GM18909 (cell line): ENCODE measurements at regions not wholly inside any gene's neighbourhood (a gene's known extent, or its start where the extent isn't known, plus 50 kb on each side); places are given as distances from the start of the nearest gene placed in this dataset.

Experiments
- ATAC-seq: cut with Tn5 transposase; IDR thresholded peaks from one replicate; pipeline ENCODE4 v1.9.1; 2021; ENCODE audit warnings: mild to moderate bottlenecking; ENCODE audit not compliant: unreplicated experiment, poor library complexity

DNA sequence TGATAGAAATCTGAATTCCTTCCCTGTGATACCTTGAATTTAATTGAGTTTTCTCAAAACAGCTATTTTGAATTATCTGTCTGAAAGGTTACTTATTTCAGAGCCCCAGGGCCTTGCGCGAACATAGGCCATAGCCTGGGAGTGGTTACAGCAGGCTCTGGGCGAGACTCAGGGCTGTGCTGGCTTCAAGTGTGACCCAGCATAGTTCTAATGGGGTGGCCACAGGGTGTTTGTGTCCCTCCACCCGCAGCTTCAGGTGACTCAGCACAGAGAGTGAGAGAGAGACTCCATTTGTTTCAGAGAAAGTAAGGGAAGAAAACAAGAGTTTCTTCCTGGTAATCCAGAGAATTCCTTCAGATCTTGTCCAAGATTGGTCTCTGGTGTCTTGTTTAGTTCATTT is 137.9 kb upstream of the POU3F3 start:
- ATAC-seq = no peak

DNA sequence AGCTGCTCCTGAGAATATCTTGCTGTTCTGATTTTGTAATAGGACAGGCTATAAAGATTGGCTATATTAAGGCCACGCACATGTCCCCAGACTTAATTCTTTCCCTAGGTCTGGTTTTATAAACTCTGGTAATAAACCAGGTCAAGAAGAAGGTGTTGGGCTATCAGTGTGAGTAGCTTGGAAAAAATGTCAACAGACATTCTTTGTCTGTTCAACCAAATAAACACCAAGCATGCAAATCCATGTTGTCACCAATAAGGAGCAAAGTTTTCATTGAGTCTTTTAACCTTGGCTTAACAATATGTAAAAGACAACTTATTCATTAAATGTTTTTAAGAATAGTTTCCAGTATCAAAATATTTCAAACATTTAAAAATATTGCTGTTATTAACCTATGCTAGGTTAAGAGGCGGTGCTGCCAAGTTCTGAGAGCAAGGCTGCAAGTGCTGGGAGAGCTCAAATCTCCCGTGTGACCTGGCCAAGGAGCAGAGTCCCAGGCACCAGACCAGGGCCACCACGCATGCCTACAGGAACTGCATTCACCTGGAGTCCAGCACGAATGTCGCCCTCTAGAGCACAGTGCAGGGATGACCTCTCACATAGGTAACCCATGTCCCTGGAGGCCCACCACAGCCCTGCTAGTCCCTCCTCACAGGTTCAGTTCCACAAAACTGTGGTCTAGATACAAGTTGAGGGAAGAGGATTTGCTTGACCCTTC is 120.5 kb upstream of the POU3F3 start:
- ATAC-seq = peak; percentile 93

DNA sequence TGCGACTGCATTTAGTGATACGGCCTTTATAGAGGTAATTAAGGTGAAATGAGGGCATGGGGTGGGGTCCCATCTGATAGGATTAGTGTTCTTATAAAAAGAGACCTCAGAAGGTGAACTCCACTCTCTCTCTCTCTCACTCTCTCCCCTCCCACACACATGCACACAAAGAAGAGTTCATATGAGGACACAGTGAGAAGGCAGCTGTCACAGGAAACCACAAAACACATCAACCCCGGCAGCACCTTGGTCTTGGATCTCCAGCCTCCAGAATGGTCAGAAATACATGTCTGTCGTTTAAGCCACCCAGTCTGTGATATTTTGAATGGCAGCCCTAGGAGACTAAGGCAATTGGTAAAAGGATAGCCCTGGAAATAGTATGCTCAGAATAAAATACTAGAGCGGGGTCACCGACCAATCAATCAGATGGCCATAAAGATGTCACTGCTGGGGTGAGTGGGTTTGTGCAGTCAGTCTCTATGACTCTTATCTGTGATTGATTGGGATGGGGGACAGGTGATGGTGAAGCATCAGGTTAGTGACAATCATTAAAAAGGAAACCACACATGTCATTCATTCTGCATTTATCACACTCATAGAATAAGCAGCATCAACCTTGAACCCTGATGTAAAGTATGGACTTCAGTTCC is 118.9 kb upstream of the POU3F3 start:
- peak; percentile 55 for ATAC-seq

DNA sequence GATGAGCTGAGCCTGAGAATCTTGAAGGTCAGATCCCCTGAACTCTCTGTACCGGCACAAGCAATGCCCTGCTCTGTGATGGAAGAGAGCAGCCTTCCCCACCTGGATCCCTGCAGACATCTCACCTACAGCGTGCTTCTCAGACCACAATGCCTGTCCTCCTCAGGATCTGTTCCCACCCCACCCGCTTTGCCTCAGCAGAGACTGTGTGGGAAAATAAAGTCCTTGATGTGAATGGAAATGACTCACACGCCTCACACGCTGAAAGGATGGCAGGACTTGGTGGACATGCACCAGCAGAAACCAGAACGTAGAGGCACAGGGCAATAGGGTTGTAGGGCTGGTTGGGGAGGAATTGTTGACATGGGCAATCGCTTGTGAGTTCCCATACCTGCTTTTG is 117.9 kb upstream of the POU3F3 start:
- no peak for ATAC-seq

DNA sequence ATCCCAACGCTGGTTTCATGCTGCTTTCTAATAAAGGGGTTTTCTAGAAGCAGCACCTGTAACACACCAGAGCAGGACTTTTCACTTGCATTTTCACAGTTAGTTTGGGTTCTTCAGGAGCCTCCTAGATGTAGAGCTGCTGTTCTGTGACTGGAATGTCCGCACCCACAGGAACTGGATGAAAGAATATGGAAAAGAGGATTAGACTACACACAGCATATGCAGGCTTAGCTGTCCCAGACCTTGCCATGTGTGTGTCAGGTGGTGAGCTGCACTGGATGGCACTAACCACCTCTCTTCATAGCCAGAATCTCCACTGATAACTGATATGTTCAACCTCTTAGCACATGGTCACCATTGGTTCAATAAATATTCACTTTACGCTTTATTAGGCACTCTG is 112.1 kb upstream of the POU3F3 start:
- ATAC-seq = no peak

DNA sequence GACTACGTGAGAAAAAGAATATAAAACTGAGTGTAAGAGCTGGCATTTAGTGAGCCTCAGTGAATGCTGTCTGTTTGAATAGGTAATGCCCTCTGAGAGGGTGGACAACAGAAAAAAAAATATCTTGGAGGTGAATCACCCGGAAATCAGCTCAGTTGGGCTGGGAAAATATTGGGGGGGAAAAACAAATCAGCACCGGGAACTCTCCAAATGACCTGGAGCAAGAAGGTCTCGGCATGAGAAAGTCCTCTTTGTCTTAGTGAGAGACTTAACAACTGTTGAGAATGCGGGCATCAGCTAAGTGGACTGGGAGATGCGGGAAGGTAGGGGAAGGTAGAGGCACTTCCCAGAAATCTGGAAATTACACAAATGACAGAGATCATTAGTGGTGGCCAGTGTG is 109.4 kb upstream of the POU3F3 start:
- no peak for ATAC-seq

DNA sequence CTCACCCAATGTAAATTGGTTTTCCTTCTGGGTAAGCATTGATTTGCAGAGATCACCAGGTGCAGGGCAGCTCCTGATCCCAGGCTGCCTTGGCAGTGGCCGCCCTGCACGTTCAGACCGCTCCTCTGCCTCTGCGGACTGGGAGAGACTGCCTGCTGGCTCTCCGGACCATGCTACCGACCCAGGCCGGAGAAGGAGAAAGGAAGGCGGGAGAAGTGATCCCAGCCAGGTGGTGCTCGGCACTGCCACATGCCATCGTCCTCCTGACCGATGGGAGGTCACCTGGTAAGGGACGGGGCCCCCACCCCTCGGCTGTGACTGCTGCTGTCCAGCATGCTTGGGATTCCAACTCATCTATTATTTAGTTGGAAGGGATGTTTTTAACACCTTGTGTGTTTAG is 108.1 kb upstream of the POU3F3 start:
- no peak for ATAC-seq

DNA sequence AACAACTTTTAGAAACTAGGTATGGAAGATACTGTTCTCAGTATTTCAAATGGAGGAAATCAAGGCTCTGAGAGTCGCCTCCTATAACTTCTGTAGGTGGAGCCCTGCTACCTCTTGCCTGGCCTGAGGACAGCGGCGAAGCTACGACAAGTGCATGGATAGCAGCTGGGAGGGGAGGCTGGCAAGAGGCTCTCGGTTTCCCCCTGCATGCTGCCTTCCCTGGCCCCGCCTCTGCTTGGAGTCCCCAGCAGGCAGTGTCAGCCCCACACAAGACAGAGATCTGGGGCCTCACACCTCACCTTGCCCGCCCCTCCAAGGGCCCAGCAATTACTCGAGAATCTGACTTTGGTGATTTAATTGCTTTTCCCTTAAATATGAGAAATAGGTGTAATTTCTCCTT is 107.6 kb upstream of the POU3F3 start:
- no peak for ATAC-seq

DNA sequence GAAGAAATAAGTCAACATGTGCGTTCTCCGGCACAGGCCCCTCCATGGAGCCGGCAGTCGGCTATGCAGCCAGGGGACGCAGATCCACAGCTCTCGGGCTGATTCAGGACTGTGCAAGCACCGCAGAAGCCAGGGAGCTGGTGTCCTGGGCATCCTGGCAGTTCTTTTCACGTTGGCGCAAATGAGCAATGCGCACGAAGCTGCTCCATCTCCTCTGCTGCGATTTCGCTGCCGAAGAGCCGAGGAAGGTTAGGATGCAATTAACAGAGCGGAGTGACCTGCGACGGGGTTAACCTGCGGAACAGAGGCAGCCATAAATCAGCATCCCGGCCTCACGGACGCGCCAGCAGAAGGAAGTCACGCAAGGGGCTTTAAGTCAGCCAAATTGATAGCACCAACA is 107.1 kb upstream of the POU3F3 start:
- ATAC-seq = no peak

DNA sequence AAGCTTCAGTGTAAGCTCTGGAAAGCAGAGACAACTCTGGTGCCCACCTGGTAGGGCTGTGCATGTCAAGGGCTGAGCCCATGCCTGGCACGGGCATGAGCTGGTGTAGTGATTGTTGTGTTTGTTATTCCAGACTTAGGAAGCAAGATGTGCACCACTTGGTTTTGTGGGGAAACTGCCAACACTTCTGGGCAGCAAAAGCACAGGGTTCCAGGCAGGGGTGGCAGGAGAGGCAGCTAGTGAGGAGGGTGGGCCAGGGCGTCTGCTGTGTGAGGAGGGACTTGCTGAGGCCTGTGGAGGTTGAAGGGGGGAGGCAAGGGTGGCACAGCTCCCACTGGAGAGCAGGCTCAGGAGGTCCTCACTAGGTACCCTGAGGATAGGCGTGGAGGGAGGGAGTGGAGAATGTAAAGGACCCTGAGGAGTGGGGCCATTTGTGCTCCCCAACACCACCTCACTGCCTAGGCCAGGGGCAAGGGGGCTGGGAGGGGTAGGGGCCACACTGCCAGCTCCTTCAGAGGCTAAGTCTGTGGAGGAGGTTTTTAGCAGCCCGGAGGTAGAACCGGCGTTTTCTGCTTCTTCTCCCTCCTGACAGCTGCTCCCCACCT is 104.0 kb upstream of the POU3F3 start:
- ATAC-seq = no peak

DNA sequence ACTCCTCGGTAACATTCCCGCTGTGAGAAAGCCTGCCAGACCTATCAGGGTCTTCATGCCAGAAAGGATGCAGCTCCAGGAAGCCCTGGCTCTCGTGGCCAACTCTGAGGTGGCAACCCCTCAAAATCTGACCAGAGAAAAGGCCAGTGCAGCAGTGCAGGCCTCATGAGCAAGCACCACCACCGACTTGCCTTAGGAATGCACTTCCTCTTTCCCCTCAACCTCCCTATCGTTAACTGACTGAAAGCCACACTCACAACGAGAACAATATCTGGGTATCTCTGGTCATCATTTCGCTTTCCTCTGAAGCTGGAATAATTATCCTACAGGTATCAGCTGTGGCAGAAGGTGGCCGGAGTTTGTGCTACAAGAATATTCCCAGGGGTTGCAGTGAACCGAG is 101.4 kb upstream of the POU3F3 start:
- ATAC-seq = no peak

DNA sequence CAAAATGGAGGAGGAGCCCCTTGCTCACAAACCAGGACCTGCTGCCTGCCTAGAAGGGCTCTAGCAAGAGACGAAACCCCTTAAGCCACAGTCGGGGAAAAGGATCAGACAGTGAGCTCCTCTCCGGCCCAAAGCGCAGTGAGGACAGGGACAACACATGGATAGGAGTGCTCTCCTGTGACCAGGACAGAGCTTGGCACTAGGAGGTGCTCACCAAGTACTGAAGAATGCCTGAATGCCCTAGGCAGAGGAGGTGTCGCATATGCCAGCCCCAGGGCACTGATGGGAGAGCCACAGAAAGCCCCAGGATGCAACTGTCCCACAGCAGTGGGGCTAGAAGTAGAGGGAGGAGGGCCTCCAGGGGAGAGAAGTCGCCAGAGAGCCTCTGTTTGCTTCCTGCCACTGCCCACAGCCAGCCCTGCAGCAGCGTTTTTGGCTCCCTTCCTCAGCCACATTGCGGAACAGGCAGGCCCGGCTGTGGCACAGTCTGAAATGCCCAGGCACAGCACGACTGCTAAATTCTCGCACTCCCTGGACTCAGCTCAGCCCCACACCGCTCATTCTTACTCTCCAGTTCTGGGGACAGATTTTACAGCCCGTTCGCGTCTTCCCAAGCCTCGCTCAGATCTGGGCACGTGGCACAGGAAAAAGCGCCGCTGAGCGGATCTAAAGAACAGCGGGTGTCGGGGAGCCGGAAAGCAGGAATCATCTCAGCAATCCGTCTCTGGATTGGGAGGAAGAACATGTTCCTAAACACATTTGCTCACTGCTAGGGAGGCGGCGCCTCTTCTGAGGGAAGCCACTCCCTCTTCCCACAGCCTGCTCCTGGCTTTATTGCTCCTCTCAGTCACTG is 98.7 kb upstream of the POU3F3 start:
- no peak for ATAC-seq

DNA sequence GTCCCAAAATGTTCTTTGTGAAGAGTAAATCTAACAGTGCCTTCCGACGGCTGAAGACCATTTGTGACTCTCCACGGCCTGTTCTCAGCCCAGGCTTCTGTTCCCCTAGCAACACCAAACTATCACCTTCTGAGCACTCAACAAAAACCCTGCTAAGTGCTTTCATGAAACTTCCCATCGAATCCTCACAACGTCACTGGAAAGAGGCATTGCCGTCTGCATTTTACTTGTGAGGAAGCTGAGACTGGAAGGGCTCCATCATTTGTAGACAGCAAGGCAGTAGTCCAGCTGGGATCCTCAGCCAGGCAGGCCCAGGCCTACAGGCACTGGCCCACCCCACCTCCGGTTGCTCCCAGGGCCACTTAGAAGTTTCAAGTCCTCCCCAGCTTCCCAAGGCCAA is 97.8 kb upstream of the POU3F3 start:
- ATAC-seq = no peak

DNA sequence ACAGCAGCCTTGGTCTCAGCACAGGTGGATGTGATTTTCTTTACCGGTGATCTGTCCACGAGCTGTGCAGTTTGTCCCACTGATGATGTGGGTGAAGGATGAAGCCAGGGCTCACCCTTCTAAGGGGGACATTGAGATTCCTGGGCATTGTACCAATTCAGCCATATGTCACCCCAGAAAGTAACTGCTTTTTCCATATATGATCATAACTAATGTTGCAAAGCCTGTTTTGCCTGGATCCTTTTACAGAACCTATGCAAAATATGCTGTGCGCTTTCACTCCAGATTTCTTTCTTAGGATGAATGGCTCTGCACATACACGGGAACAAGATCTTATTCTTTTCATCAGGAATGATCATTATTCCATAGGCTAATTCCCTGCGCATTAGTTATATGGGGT is 96.9 kb upstream of the POU3F3 start:
- no peak for ATAC-seq

DNA sequence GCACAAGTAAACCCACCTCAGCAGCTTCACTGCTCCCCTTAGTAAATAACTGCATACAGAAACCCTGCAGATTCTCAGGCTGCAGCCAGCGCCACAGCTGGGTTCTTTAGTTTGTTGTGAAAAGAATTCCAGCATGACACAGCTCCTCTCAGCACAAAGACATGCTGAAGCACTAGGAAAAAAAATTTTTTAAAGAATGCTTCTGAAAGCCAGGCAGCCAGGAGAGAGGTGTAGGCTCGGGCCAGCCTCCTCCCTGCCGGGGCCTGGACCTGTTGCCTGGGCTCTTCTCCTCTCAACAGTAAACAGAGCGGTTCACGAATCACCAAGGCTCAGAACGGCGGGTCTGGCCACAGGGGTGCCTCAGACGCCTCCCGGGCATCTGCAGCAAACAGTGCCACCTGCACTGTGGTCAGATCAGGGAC is 95.7 kb upstream of the POU3F3 start:
- ATAC-seq = no peak

DNA sequence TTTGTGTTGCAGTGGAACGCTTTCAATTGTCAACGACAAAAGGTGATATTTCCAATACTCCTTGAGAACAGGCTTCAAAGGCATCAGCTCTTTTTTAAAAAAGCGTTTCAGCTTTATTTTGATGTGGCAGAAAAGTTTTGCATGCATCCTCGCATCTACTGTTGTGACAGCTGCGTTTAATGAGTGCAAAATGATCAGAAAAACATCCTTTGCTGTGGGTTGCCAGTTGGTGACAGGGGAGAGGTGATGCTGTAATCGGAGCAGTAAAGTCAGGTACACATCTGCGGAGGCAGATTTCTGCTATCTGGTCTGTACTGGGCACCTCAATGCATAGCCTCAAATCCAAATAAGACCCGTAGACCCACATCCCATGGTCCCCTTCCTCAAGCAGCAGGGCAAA is 91.9 kb upstream of the POU3F3 start:
- no peak for ATAC-seq

DNA sequence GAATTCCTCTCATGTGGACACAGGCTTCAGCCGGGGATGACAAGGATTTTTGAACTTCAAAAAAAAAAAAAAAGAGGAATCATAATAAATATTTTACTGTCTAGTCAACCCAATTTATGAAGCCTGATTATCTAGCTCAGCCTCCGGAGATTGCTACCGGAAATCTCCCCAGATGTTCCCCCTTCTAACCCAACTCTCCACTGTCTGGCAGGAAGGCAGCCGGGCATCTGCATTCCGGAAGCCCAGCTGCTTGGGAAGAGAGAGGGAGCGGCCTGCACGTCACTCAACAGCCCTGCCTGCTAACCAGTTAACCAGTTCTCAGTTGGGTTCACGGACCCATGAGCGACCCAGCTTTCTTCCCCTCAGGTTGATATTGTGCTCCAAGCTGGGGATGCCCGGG is 87.2 kb upstream of the POU3F3 start:
- ATAC-seq = no peak

DNA sequence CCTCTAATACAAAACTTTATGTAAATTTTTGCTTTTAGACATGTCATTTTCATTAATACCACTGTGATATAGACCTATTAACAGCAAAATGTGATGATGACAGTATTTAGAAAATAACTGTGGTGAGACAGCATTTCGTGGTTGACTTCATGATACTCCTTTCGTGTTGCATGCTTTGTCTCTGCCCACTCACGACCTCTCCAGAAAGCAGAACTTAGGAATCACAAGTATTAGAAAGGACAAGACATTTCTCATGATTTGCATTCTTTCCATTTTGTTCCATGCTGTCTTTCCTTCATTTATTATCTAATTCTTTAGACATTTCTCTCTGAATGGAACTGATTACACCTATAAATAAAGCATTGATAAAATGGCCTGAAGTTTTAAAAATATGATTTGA is 85.2 kb upstream of the POU3F3 start:
- ATAC-seq = no peak

DNA sequence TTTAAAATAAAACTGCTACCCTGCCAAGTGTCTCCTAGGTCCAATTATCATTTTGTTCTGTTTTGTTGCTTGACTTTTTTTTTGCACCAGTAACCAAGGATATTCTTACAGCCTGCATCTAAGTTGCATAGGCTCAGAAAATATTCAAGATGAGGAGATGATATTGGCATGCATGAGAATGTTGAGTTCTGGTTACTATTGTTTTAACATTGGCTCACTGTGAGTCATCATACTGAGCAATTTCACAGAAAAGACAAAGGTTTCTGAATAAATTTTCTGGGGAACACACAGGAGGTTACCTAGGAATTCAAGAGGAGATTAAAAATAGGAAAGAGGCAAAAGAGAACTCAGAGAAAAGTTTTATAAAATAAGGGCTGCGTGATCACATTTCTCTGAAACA is 84.8 kb upstream of the POU3F3 start:
- no peak for ATAC-seq

DNA sequence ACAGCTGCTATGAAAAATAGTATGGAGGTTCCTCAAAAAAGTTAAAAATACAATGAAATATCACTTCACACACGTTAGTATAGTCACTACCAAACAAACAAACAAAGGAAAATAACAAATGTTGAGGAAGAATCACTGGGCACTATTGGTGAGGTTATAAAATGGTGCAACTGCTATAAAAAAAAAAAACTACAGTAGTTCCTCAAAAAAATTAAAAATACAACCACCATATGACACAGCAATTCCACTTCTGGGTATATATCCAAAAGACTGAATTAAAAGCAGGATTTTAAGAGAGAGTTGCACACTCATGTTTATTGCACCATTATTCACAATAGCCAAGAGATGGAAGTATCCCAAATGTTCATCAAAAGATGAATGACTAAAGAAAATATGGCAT is 80.9 kb upstream of the POU3F3 start:
- ATAC-seq = no peak

DNA sequence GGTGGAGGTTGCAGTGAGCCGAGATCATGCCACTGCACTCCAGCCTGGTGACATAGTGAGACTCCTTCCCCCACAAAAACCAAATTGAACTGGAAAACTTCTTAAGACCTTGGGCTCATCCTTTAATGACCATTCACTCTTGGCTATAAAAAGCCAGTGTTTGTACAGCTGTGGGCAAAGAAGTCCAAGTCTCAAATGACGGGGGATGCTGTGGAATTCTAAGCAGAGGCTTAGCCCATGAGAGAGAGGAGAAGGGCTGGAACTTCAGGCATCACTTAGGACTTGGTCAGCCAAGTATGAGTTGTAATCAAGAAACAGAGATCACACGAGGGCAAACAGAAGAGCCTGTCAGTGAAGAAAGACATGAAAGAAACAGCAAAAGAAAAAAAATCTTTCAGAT is 79.3 kb upstream of the POU3F3 start:
- no peak for ATAC-seq
